ENCODE measurements at regions not wholly inside any gene's neighbourhood (a gene's known extent, or its start where the extent isn't known, plus 50 kb on each side); places are given as distances from the start of the nearest gene placed in this dataset.

DNA sequence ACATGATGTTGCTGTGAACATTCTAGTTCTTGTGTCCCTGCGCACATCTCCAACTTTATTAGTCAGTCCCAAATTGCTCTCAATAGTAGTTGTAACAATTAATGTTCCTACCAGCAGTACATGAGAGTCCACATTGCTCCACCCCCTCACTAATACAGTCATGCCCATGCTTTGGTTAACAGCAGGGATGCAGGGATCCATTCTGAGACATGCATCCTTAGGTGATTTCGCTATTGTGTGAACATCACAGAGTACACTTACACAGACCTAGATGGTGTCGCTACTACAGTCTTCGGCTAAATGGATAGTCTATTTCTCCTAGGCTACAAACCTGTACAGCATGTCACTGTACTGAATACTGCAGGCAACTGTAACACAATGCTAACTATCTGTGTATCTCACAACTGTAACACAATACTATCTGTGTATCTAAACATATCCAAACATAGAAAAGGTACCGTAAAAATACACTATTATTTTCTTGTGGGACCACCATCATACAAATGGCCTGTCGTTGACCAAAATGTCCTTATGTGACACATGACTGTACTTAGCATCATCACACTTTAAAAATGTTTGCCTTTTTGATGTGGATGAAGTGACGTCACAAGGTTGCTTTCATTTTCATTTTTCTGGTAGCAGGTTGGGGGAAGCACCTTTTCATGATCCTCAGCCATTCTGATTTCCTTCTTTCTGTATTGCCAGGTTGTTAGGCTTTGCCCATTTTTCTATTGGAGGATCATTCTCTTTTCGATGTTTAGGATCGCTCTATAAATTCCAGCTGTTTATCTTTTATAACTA, 82.9 kb upstream of the RNF152 start:
- H3K4me3 Mint-ChIP-seq = 0 out of 2 replicates have a peak overlapping the region, but pooled peaks have one; percentile 36
- TF ChIP-seq, protein P1, sequence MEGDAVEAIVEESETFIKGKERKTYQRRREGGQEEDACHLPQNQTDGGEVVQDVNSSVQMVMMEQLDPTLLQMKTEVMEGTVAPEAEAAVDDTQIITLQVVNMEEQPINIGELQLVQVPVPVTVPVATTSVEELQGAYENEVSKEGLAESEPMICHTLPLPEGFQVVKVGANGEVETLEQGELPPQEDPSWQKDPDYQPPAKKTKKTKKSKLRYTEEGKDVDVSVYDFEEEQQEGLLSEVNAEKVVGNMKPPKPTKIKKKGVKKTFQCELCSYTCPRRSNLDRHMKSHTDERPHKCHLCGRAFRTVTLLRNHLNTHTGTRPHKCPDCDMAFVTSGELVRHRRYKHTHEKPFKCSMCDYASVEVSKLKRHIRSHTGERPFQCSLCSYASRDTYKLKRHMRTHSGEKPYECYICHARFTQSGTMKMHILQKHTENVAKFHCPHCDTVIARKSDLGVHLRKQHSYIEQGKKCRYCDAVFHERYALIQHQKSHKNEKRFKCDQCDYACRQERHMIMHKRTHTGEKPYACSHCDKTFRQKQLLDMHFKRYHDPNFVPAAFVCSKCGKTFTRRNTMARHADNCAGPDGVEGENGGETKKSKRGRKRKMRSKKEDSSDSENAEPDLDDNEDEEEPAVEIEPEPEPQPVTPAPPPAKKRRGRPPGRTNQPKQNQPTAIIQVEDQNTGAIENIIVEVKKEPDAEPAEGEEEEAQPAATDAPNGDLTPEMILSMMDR (IDR thresholded peaks at IDR 0.05) = no peak
- H3K9me3 Mint-ChIP-seq = no peaks in the 10 kb centered on the region
- H3K36me3 Mint-ChIP-seq (ENCODE audit: low read depth) = no peaks in the 10 kb centered on the region
- peaks cover 17% of the 10 kb centered on the region for H3K4me1 Mint-ChIP-seq (ENCODE audit: low read depth)
- H3K27ac Mint-ChIP-seq = no peak overlapping the region
- no peak for DNase-seq
- H3K27me3 Mint-ChIP-seq (ENCODE audit: insufficient read depth) = no peaks in the 10 kb centered on the region

DNA sequence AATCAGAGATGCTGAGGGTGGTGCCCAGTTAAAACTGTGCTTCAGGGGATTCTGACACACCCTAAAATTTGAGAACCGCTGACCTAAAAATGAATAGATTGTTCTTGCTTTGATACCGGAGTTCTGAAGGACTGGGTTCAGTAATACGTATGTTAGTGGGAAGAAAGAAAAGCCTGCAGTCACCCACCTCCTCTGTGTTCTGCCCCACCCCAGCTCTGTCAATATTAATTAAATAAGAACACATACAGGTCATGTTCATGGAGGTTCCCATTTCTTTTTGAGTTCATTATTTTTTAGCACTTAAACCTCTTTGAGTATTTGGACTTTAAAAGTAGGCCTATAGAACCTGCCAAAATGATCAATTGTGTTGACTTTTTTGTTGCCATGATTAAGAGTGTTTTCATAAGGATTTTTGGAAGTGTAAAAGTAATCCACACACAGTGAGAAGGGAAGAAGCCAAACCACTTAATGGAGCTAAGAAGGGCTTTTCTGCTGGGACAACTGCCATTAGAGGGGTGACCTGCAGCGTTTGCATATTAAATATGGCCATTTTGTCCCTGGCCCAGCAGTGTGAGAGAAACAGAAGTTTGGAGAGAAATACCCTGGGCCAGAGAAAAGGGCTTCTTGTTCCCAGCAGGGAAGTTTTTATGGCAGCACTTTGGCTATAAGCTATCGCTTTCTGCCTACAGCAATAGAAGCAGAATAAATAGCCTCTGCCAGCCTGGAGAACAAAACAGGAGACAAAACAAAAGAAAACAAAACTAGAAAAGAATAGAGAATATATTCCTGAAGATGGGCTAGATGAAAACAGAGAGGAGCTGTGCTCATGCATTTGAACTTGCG, 80.7 kb upstream of the RNF152 start:
- no peak overlapping the region for H3K27ac Mint-ChIP-seq
- H3K4me3 Mint-ChIP-seq = no peak overlapping the region
- no peaks in the 10 kb centered on the region for H3K36me3 Mint-ChIP-seq (ENCODE audit: low read depth)
- no peaks in the 10 kb centered on the region for H3K9me3 Mint-ChIP-seq
- TF ChIP-seq, protein P1 (IDR thresholded peaks at IDR 0.05) = no peak
- peaks cover 11% of the 10 kb centered on the region for H3K4me1 Mint-ChIP-seq (ENCODE audit: low read depth)
- no peak for DNase-seq
- H3K27me3 Mint-ChIP-seq (ENCODE audit: insufficient read depth) = no peaks in the 10 kb centered on the region

GRCh38 chr18:61972389-61973264, 79.8 kb upstream of the RNF152 start:
- DNase-seq = no peak
- H3K36me3 Mint-ChIP-seq (ENCODE audit: low read depth) = no peaks in the 10 kb centered on the region
- no peaks in the 10 kb centered on the region for H3K27me3 Mint-ChIP-seq (ENCODE audit: insufficient read depth)
- H3K9me3 Mint-ChIP-seq = no peaks in the 10 kb centered on the region
- H3K4me1 Mint-ChIP-seq (ENCODE audit: low read depth) = peaks cover 11% of the 10 kb centered on the region
- TF ChIP-seq, protein P1 (IDR thresholded peaks at IDR 0.05) = no peak
- H3K27ac Mint-ChIP-seq = no peak overlapping the region
- H3K4me3 Mint-ChIP-seq = no peak overlapping the region

DNA sequence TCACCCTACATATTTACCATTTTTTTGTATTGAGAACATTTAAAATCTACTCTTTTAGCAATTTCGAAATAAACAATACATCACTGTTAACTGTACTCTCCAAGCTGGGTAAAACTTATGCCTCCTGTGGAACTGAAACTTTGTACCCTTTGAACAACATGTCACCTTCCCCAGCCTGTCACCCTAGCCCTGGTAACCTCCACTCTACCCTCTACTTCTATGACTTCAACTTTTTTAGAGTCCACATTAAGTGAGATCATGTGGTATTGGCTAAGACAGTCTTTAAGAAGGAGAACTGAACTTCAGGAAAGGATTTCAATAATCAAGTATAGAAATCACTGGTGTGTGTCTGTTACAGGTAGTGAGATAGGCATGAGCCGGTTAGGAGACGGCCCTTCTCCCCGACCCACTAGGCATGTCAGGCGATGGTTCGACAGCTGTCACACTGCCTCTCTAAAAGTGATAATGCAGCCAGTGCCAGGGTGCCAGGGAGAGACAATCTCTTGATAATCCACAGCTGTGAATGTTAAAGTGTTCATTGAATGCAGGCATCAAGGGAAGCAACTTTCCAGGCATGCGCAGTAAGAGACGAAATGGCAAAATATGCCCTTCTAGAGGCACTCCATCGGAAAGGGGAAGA, 74.6 kb upstream of the RNF152 start:
- Mint-ChIP-seq H3K4me1 (ENCODE audit: low read depth) (peaks cover 8% of the 10 kb centered on the region), H3K36me3 (ENCODE audit: low read depth) (no peaks in the 10 kb centered on the region), H3K27me3 (ENCODE audit: insufficient read depth) (no peaks in the 10 kb centered on the region)

More for the DNA sequence above, 74.6 kb upstream of the RNF152 start:
- no peak overlapping the region for H3K4me3 Mint-ChIP-seq
- H3K9me3 Mint-ChIP-seq = no peaks in the 10 kb centered on the region
- no peak overlapping the region for H3K27ac Mint-ChIP-seq
- no peak for DNase-seq
- TF ChIP-seq, protein P1 (IDR thresholded peaks at IDR 0.05) = no peak
